ENCODE measurements at regions not wholly inside any gene's neighbourhood (a gene's known extent, or its start where the extent isn't known, plus 50 kb on each side); places are given as distances from the start of the nearest gene placed in this dataset.
"Not testable (repeated sequence)": the region's sequence is repeated elsewhere in the genome, so short reads cannot be mapped to it uniquely, and the experiment has no call there.

DNA sequence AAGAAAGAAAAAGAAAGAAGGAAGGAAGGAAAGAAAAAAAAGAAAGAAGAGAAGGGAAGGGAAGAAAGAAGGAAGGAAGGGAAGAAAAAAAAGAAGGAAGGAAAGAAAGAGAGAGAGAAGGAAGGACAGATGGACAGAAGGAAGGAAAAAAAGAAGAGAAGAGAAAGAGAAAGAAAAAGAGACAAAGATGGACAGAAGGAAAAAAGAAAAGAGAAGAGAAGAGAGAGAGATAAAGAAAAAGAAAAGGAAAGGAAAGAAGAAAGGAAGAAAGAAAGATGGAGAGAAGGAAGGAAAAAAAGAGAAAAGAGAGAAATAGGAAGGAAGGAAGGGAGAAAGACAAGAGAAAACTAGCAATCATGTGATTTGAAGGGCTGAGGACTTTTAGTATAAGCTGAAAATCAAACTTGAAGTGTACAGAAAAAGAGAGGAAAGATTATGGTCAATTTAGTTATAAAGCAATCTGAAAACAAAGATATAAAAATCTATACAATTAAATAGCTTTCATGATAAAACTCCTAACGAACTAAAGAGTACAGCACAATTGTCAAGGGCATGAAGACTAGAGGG is 115.3 kb downstream of the LTN1 start:
- no peak for DNase-seq

- no peak for DNase-seq
These were observed 117.6 kb downstream of the LTN1 start for GRCh38 chr21:28875078-28875477.

GRCh38 chr21:28872218-28872617 is 120.5 kb downstream of the LTN1 start:
- no peak for DNase-seq

DNA sequence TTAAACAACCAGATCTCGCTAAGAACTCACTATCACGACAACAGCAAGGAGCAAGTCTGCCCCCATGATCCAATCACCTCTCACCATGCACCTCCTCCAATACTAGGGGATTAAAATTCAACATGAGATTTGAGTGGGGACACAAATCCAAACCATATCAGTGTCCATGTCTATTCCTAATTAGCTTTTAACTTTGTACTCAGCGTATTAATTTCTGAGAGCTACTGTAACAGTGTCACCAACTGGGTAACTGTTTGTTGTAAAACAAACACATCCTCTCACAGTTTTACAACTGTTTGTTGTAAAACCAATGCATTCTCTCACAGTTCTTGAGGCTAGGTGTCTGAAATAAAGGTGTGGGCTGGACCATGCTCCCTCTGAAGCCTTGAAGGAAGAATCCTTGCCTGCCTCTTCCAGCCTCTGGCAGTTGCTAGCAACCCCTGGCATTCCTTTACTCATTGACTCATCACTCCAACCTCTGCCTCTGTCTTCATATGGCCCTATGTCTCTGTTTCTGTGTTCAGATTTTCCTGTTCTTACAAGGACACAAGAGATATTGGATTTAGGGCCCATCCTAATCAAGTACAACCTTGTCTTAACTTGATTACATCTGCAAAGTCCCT is 121.2 kb downstream of the LTN1 start:
- no peak for DNase-seq

DNA sequence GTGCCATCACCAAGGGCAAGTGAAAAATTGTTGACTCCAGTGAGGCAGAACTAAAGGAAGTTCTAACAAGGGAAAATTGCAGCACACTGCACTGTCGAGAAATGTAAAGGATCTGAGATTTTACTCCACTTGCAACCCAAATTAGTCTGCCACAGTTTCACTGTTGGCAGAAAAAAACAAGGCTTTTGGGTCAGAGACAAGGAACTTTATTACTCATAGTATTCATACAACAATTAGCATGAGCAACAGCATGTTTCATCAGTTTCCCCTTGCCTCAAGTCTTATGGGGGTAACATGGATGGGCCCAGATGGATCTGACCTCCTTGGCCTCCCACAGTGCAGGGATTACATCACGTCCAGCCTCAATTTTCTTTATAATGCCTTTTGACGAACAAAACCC is 125.3 kb downstream of the LTN1 start:
- DNase-seq, result no peak

GRCh38 chr21:28865488-28866186 is 127.0 kb downstream of the LTN1 start:
- no peak for DNase-seq

DNA sequence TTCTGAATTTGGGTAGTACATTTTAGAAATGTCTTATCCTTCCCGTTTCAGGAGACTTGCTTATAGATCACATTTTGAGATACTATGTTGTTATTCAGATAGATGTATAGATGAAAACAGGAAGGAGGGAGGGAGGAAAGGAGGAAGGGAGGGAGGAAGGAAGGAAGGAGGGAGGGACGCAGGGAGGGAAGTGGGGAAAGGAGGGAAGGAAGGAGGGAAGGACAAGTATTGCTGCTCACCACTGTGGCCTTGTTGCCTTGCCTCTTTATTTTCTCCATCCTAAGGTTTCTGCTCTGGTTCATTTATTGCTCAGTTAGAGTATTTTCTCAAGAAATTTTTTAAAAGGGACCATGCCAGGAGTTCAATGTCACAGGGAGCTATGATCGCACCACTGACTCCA is 134.3 kb downstream of the LTN1 start:
- no peak for DNase-seq

GRCh38 chr21:28857752-28858151 is 134.9 kb downstream of the LTN1 start:
- no peak for DNase-seq

DNA sequence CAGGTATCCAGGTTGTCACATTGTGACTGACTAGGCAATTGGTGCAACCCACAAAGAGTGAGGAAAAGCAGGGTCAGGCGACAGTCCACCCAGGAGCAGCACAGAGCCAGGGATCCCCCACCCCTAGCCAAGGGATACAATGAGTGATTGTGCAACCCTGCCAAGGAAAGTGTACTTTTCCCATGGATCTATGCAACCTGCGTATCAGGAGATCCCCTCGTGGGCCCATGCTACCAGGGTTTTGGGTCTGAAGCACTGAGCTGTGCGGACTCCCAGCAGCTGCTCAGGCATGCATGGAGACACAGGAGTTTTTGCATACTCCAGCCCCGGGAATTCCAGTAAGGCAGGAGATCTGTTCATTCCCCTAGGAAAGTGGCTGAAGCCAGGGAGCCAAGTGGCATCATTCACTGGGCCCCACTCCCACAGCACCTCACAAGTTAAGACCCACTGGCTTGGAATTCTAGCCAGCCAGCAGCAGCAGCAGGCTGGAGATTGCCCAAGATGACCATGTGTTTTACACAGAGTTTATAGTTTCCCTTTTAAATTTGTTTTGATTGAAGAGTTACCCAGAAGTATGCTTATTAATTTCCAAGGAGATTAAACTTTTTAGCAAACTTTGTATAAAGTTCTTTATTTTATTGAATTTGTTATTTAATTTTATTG is 136.0 kb downstream of the LTN1 start:
- DNase-seq, result no peak

DNA sequence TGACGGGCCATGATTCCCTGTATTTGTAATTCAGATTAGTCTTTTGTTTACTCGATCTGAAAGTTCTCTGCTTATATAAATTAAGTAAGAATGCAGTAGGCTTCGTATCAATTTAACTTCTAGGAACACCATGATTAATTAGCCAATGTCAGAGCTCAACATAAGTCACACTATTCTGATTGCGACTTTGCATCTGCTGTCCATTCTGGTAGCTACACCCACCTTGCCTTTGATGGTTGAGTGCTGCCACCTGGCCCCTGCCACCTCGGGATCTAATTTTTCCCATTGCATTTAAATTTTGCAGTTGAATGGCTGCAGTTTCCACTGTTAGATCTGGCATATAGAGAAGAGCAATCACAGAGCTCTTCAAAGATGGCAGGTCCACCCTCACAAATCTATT is 140.0 kb downstream of the LTN1 start:
- DNase-seq, result no peak

DNA sequence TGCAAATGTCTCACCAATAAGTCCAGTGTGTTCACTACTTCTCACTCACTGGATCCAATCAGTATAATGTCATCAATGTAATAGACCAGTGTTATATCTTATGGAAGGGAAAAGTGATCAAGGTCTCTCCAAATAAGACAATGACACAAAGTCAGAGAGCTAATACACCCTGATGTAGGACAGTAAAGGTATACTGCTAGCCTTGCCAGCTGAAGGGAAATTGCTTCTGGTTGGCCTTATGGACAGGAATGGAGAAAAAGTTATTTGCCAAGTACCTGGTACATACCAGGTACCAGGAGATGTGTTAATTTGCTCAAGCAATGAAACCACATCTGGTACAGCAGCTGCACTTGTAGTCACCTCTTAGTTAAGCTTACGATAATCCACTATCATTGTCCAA is 141.0 kb downstream of the LTN1 start:
- no peak for DNase-seq

DNA sequence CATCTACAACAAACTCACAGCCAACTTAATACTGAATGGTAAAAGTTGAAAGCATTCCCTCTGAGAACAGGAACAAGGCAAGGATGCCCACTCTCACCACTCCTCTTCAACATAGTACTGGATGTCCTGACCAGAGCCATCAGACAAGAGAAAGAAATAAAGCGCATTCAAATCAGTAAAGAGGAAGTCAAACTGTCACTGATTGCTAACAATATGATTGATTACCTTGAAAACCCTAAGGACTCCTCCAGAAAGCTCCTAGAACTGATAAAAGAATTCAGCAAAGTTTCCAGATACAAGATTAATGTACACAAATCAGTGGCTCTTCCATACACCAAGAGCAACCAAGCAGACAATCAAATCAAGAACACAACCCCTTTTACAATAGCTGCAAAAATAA is 153.4 kb downstream of the LTN1 start:
- not testable (repeated sequence) for DNase-seq

GRCh38 chr21:28837426-28837825 is 155.3 kb downstream of the LTN1 start:
- peak in 1 of 2 donors; percentile 34 for DNase-seq

GRCh38 chr21:28836588-28836987 is 156.1 kb downstream of the LTN1 start:
- peak in 1 of 2 donors; percentile 36 for DNase-seq

DNA sequence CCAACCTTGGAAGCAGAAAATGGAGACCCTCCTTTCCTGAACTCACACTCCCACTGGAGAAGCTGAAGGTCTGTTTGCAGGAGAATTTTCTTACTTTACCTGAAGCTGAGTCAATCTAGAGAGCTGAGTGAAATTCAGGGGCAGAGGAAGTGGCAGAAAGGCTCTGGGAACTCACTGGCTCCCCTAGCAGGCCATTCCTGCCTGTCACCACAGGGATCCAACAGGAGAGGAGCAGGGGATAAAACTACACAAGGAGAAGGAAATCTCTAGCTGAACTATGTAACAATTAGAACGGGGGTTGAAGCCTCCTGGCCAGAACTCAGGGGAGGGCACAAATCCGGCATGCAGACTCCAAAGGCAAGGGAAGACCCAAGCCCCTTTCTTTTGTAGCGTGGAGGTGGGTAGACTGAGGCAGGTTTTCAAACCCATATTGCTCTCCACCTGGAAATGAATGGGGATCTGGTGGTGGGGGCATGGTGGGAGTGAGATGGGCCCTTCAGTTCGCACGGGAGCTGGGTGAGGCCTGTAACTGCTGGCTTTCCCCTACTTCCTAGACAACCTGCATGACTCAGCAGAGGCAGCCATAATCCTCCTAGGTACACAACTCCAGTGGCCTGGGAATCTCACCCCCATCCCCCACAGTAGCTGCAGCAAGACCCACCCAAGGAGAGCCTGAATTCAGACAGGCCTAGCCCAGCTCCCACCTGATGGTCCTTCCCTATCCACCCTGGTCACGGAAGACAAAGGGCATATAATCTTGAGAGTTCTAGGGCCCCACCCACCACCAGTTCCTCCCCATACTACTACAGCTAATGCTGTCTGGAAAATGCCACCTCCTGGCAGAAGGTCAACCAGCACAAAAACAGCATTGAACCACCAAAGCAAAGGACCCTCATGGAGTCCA is 158.1 kb downstream of the LTN1 start:
- no peak for DNase-seq

- DNase-seq, result no peak
These were observed 159.1 kb downstream of the LTN1 start for GRCh38 chr21:28833609-28834008.

GRCh38 chr21:28833182-28833581 is 159.5 kb downstream of the LTN1 start:
- DNase-seq, result no peak

DNA sequence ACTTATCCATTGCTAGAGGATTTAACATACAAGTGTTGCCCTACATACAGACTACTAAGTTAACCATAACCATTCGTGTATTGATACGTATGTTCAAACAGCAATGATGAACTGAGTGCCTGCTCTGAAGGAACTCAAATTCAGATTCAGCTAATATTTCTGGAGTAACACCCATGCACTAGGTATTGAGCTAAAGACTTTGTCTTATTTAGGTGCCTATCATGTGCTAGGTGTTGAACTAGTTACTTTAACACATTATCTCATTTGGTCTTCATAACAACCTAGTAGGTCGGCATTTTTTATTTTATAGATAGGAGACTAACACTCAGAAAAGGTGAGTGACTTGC is 160.0 kb downstream of the LTN1 start:
- DNase-seq, result no peak

DNA sequence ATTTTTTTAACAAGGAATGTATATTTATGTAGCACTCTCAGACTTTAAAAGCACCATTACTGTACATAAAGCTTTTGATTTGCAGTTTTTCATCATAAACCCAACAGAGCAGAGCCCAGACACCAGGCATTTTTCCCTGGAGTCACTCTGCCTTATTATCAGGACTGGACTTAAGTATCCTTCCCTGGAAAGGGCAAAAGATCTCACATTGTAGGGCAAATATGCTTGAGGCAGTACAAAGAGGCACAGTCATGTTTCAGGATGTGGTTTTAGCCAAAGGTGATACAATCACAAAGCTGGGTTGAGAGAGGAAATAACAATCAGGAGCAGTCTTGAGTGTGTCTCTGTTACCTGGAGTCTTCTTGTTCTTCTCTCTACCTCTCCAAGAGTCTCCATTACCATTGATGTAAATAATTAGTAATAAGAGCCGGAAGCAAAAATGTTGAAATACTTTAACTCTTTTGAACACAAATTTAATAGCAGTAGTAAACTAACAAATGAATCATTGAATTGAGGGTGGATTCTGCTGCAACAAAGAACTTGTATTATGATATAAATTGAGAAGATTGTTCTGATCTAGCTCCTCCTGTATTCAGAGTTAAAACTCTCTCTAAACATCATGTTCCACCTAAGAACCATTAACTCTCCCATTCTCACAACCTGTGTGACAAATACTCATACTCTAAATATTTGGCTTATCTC is 160.5 kb downstream of the LTN1 start:
- DNase-seq, result peak in 1 of 2 donors; percentile 60

- no peak for DNase-seq
These were observed 163.7 kb downstream of the LTN1 start for GRCh38 chr21:28828981-28829380.

- no peak for DNase-seq
These were observed 164.7 kb downstream of the LTN1 start for GRCh38 chr21:28828021-28828420.

GRCh38 chr21:28827422-28827821 is 165.3 kb downstream of the LTN1 start:
- DNase-seq, result no peak
